Limb (tissue), 2 donors: ENCODE measurements at regions not wholly inside any gene's neighbourhood (a gene's known extent, or its start where the extent isn't known, plus 50 kb on each side); places are given as distances from the start of the nearest gene placed in this dataset.
"Not testable (repeated sequence)": the region's sequence is repeated elsewhere in the genome, so short reads cannot be mapped to it uniquely, and the experiment has no call there.

Experiments used
- DNase-seq, 2 donors: peaks; one replicate each; pipeline ENCODE4 v3.0.0-alpha.2; 2016; ENCODE audit errors: extremely low spot score in 2 of 2

- no peak for DNase-seq
Observed at GRCh38 chr6:73968221-73968757, 272.3 kb downstream of the CD109 start.

- peak in 1 of 2 donors; percentile 69 for DNase-seq
Observed at GRCh38 chr6:73965539-73966029, 269.6 kb downstream of the CD109 start.

- DNase-seq, result no peak
Observed at GRCh38 chr6:73964241-73964854, 268.3 kb downstream of the CD109 start.

- DNase-seq, result no peak
Observed at GRCh38 chr6:73962884-73963283, 266.9 kb downstream of the CD109 start.

- no peak for DNase-seq
Observed at GRCh38 chr6:73956305-73956704, 260.3 kb downstream of the CD109 start.

- no peak for DNase-seq
Observed at GRCh38 chr6:73955800-73956199, 259.8 kb downstream of the CD109 start.

- DNase-seq, result no peak
Observed at GRCh38 chr6:73954881-73955280, 258.9 kb downstream of the CD109 start.

GRCh38 chr6:73951183-73951582 is 255.2 kb downstream of the CD109 start:
- no peak for DNase-seq

GRCh38 chr6:73943930-73944652 is 248.1 kb downstream of the CD109 start:
- peak in 1 of 2 donors; percentile 50 for DNase-seq

GRCh38 chr6:73943411-73943810 is 247.4 kb downstream of the CD109 start:
- no peak for DNase-seq

GRCh38 chr6:73942592-73943186 is 246.7 kb downstream of the CD109 start:
- DNase-seq, result no peak

- DNase-seq, result no peak
Observed at GRCh38 chr6:73941892-73942291, 245.9 kb downstream of the CD109 start.

GRCh38 chr6:73937805-73938204 is 241.8 kb downstream of the CD109 start:
- no peak for DNase-seq

- peak in 1 of 2 donors; percentile 30 for DNase-seq
Observed at GRCh38 chr6:73932866-73933265, 236.9 kb downstream of the CD109 start.

GRCh38 chr6:73929405-73929804 is 233.4 kb downstream of the CD109 start:
- no peak for DNase-seq

GRCh38 chr6:73927421-73927820 is 231.4 kb downstream of the CD109 start:
- DNase-seq, result no peak

GRCh38 chr6:73925703-73926102 is 229.7 kb downstream of the CD109 start:
- not testable (repeated sequence) for DNase-seq

- peak in 1 of 2 donors; percentile 69 for DNase-seq
Observed at GRCh38 chr6:73923905-73924485, 228.0 kb downstream of the CD109 start.

GRCh38 chr6:73903155-73903554 is 207.2 kb downstream of the CD109 start:
- DNase-seq, result no peak

GRCh38 chr6:73901986-73902385 is 206.0 kb downstream of the CD109 start:
- no peak for DNase-seq

GRCh38 chr6:73901311-73901710 is 205.3 kb downstream of the CD109 start:
- no peak for DNase-seq

- no peak for DNase-seq
Observed at GRCh38 chr6:73898599-73898998, 202.6 kb downstream of the CD109 start.
